Right hindlimb (tissue), 1 donor: ENCODE measurements at regions not wholly inside any gene's neighbourhood (a gene's known extent, or its start where the extent isn't known, plus 50 kb on each side); places are given as distances from the start of the nearest gene placed in this dataset.

Source experiments
- DNase-seq: peaks from one replicate; pipeline ENCODE4 v3.0.0-alpha.2; 2018

DNA sequence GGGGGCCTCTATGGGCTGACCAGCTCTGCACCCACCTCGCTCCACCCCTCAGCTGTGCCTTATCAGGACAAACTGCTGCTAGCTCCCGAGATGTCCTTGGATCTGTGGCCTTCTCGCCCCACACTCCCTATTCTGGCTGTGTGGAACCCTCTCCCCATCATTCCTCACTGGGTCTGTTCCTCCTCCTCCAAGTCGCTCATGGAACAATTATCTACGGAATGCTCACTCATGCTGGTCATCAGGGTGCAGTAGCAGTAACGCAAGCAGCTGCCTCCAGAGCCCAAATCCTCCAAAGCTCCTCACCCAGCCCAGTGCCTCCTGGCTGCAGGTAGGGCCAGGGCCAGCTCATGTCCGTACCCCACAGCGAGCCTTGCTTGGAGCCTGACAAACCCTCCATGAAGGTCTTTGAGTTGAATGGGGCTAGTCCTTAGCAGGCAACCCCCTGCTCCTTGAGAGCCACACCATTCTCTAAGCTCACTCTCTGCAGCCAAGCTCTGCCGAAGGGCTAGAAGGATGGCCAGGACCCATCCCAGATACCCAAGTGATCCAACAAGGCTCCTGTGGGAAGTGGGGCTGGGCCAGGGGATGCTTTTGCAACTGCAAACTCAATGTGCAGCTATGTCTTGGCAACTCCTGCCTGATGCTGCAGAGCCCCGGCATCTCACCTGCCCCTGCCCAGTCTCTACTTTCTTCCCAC, 977.8 kb downstream of the TBC1D22A start:
- no peak for DNase-seq

DNA sequence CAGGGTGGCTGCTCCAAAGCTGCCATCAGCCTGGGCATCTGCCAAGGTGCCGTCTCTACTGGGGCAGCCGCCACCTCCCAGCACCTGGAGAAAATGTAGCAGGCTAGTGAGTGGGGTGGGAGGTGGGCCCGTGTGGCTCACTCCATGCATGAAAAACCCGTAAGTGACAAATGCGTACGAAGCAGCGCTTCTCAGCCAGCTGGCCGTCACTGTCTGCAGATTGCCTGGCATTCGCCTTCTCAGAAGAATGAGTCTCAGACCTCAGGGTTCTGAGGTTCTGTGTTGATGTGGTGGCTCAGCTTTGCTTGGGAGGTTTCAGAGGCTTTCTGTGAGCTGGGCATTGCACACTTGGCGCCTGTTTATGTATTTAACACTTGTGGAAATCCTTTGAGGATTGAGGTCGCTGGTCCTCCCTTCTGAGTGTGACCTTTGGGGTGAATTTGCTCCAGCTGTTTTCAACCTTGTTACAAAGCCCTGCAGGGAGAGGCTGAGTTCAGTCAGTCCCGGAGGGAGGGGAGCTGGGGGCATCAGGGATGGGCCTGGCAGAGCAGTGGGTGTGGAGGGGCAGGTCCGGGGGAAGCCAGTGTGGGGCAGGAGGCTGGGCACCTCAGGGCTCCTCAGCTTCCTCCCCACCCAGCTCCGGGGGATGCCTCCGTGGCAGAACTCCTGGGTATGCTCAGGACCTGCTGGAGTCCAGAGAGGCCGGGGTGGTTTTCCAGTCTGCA, 977.0 kb downstream of the TBC1D22A start:
- no peak for DNase-seq

DNA sequence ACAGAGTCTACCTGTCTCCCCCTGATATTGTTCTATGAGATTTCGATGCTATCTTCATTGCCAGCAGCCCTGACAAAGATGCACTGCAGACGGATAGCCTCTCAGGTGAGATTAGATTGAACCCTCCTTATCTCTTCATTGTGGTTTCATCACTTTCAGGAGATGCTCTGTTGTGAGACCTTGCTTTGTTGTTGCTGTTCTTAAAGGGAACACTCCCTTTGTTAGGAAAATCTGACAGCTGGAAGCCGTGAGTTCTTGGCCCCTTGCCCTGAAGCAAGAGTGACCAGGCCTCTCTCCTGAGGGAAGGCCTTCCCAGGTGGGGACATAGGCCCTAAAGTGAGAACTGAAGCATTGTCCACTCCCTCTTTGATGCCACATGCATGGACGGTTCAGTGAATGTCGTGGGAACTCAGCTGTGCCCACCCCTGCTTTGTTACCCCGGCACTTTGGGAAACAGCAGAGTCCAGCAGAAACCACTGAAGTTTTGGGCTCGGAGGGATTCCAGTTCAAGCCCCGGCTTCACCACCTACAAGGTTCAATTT, 976.1 kb downstream of the TBC1D22A start:
- DNase-seq, result no peak

DNA sequence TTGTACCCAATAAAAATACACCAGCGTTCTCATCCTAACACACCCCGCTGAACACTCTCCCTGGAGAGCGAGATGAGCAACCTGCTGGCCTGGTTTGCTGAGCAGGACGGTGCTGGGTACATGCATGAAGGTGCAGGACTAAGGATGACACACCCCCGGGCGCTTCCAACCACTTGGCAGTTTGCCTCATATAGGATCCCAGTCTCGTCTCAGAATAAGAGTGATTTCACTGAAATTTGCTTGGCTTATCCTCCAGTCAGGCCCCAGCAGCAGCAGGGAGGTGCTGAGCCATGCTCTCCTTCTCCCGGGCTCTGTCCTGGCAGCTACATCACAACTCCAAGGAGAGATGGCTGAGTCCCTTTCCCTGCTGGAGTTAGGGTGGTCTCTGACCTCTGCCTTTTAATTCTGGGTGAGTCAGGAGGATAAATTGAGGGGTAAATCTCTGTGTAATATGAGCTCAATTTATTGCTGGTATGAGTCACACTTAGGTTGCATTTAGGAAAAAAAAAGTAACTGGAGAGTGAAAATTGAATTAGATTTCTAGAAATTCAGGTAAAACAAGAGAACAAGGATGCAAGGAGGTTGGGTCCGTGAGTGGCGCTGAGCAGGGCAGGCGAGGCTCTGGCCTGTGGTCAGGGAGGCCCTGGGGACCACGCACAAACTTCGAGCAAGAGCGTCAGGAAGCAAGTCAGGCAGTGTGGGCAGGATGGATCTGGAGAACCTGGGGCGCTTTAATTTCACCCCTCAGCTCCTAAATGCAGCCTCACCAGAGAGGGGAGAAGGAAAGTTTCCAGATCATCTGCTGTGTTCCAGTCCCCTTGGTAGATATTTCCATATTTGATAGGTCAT, 974.0 kb downstream of the TBC1D22A start:
- no peak for DNase-seq

DNA sequence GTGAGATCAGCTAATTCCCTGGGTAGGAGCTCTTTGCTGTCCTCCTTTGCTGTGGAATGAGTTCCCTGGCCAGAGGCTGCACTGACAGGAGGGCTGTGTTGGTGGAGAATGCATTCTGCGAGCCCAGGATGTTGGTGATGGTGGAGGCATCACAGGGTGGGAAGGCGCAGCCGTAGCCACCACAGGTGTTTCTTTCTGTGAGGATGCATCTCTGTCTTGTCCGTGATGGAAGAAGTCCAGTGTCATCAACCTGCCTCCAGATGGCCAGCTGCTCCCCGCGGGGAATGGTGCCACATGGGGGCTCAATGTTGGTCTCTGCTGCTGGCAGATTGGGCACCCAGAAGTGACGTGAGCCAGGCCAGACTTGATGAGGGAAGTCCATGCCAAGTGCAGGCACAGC, 972.1 kb downstream of the TBC1D22A start:
- no peak for DNase-seq

DNA sequence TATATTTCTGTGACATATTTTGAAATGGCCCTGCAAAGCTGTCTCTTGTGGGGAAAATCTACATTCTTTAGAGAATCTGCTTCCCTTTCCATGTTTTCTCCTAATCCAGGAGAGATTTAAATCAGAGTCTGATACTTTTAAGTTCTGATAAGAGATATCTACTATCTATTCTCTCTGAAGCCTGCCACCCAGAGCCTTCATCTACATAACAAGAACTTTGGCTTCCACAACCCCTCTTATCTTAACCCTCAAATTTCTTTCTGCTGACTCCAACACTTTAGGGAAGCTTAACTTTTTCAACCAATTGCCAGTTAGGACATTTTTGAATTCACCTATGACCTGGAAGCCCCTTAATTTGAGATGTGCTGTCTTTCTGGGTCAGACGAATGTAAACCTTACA, 965.2 kb downstream of the TBC1D22A start:
- DNase-seq, result no peak

DNA sequence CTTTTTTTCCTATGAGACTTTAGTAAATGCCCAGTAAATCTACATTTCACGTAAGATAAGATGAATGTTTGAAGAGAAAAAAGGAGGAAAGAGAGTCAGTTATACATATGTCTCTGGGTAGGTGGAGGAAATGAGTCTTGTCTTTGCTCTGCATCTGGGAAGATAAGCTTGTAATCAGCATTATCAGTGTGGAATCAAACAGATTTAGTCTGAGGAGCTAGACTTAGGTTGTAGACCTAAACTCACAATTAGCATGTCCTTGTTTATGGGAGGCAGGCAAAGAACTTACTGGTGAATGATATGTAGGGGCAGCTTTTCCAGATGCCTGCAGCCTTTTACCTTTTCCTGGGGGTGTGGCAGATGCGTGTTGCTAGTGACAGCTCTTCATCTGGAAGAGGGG, 962.3 kb downstream of the TBC1D22A start:
- no peak for DNase-seq

DNA sequence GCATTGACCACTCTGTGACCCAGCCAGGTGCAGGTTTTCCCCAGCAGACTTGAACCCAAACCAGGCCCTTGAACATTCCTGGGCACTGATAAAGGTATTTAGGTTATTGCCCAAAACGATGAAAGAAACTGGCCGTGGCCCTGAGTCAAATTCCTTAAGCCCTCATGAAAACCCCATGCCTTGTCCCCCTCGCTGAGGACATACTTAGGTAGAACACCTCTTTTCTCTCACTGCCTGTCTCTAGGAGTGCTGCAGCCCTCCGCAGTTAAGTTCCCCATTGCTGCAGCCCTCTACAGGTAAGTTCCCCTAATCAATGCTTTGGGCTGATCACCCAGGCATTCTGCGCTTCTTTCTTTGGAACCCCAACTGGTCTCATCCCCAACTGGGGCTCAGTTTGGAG, 961.6 kb downstream of the TBC1D22A start:
- DNase-seq, result no peak

DNA sequence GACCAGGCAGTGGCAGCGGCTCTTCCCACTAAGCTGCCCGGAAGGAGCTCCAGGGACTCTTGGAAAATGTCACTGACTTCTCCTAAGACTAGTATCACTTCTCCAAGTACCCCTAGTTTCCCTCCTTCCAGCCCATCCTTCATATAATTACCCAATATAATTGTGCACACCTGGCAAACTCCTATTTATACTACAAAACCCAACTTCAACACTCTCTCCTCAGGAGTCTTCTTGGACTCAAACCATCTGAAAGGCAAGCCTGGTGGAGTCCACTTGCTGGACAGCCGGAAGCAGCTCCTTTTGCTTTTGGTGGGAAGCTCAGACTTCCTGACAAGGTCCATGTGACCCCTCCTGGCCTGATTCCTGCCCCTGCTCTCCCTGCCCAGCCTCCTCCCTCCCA, 955.9 kb downstream of the TBC1D22A start:
- DNase-seq, result no peak

DNA sequence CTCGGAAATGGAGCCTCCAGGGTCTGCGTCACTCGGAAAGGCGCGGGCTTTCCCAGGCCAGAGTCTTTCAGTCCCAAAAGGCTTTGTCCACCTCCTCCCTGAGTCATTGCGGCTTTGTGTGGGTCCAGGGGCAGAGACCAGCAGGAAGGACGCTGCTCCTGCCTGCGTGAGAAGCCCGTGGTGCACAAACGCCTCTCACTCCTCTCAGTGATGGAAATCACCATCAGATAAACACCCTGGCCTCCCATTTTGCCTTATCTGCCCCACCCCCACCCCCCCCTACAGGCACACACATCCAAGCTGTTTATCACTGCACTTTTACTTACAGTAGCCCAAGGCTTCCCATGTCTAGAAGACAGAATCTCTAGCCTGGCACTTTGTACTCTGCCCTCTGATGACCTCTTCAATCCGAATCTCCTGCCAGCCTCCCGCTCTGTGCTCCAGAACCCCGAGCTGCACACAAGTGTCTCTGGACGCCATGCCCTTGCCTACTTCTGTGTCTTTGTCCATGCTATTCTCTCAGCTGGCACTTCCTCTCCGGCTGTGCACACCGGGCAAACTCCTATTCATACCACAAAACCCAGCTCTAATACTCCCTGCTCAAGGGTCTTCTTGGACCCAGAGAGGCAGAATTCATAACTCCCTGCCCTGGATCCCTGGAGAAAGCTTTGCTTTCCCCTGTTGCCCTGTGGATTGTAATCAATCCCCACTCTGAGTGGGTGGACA, 954.6 kb downstream of the TBC1D22A start:
- no peak for DNase-seq

DNA sequence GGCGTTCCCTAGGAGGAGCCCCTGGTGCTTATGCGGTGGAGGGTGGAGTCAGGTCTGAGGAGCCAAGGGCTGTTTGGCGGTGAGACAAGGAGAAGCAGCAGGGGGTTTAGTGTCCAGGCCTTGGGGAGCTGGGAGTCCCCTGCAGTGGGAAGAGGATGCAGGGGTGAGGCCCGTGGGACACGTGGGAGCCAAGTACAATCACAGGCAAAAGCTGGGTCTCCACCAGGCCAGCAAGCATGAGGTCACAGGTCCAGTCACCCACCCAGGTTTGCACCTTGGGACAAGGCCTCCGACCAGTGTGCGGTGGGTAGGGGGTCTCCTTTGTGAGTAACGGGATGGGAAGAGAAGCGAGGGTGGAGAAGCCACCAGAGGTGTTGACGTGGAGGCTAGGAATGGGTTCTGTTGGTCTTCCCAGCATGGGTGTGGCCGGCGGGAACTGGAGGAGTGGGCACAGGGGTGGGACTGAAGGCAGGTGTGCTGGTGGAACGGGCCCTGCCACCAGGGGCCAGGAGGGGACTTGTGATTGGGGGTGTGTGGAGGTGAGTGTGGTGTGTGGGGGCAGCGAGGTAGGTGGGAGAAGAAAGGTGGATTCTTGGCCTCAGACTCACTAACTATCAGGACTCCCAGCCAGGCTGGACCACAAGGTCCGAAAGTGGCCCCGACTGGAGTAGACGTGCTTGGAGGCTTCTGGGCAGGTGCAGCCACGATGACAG, 953.6 kb downstream of the TBC1D22A start:
- no peak for DNase-seq

DNA sequence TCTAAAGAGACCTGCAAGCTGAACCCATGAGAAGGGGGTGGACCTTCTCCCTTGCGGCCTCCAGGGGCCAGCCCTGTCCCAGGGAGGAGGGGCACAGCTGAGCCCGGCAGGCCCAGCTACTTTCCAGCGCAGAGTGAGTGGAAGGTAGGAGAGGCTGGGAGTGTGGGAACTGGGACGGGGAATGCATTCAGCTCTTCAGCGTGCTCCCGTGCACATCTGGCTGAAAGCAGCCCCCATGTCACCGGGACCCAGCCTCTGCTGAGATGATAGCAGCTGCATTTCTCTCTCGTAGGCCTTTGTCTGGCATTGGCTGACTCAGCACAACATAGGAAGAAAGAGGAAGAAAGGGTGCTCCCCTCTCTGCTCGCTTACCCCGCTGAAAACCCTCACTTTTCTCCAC, 951.5 kb downstream of the TBC1D22A start:
- DNase-seq, result no peak

DNA sequence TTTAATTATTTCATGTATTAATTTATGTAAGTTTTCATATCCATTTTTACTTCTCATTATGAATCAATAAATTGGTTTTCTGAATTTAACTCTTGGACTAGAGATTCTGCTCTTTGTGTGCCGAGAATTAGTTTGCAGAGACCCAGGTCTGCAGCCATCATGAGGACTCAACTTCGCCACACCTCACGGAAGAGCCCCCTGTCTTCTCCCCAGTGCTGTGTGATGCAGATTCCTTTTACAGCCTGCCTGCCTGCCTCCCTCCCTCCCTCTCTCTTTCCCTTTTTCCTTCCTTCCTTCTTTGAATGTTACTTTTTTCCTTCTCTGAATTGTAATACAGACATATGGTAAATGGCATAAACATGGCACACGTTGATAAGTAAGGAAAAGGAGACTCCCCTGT, 947.7 kb downstream of the TBC1D22A start:
- DNase-seq, result no peak

DNA sequence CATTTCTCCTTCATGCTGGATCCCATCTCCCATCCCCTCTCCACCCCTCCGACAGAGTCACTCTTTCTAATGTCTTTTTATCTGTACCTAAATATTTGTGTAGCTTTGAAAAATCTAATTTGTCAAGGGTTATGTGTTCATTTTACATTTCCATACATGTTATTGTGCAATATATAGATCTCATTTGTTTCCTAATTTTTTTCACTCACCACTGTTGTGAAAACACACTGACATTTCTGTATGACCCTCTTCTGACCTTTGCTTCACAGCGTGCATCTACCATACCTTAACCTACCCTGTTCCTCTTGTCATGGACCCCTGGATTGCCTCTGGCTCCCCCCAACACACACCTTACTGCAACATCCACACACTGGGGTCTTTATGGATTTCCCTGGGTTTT, 942.9 kb downstream of the TBC1D22A start:
- DNase-seq, result no peak

DNA sequence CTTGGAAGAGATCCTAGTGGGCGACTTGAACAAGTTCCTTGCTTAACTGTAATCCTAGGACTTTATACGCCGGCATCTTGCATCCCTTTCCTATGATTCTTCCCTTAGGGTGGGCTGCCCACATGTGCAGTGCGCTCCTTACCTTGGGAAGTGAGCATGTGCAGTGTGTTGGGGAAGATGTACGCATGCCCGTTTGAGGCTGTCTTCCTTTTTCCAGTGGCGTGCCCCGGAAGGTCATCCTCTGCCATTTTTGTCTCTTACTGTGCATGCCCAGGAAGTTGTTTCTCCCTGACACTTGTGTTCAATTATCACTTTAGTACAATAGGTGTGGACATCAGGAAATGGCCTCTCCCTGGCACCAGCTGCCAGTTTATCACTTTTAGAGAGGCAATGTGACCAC, 936.5 kb downstream of the TBC1D22A start:
- no peak for DNase-seq

DNA sequence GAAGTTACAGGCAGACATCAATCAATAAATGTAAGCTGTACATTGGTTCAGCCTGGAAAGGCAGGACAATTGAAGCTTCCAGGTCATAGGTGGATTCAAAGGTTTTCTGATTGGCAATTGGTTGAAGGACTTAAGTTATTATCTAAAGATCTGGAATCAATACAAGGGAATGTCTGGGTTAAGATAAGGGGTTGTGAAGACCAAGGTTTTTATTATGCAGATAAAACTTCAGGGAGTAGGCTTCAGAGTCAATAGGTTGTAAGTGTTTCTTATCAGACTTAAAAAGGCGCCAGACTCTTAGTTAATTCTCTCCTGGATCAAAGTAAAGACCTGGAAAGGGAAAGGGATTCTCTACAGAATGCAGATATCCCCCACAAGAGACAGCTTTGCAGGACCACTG, 935.4 kb downstream of the TBC1D22A start:
- DNase-seq, result no peak

DNA sequence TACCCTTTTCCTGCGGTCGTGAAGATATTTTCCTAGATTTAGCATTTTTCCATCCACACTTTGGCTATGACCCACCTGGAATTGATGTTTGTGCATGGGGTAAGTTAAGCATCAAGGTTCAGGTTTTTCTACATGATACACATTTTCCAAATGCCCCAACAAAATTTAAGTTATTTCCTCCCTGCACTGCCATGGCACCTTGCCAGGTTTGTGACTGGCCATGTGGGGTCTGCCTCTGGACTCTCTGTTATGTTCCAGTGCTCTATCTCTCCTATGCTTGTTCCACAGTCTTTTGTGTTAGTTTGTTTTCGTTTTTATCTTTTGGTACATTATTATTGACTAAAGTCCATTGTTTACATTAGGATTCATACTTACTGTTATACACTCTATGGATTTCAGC, 934.3 kb downstream of the TBC1D22A start:
- DNase-seq, result no peak

DNA sequence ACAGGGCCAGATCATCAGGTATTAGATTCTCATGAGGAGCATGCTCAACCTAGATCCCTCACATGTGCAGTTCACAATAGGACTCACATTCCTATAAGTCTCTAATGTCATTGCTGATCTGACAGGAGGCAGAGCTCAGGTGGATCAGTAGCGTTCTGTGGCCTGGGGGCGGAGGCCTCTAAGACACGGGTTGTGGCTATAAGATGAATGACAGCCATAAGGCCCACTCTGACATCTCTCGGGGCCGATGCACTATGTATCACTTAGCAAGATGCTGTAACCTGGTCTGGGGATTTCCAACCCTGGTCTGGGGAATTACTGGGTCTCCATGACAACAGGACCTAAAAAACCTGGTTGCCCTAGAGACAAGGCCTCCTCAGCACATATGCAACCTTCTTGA, 932.7 kb downstream of the TBC1D22A start:
- no peak for DNase-seq

DNA sequence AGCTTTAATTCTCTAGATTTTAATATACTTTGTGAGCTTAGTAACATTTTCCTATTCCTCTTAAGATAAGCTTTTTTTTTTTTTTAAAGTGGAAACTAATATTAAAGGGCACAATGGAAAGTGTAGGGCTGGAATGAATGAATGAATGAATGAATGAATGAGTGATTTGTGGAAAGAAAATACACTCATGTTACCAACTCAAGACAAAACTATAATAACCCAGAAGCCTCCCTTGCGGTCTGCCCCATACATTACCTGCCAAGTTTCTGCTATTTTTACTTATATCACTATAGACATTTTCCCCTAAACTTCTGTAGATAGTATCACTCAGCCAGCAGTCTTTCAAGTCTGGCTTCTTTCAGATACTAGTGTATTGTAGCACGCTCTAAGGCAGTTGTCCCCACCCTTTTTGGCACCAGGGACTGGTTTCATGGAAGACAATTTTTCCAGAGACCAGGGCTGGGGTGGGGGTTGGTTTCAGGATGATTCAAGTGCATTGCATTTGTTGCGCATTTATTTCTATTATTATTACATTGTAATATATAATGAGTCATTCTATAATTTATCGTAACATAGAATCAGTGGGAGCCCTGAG, 932.2 kb downstream of the TBC1D22A start:
- DNase-seq, result no peak

DNA sequence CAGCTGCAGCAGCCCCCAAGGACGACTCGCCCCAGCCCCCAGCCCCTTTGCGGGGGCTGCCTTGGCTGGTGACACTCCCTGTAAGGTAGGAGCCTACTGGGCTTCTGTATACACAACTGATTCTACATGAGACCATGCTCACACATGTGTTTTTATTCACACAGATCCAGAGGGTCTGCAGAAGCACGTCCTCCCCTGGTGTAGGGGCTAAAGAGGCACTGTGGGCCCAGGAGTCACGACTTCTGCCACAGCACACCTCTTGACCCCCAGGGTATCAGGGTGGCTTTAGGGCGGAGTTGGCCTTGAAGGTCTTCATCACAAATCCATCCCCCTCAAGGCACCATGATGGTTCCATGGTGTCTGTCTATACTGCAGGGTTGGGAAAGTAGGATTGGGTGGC, 931.2 kb downstream of the TBC1D22A start:
- DNase-seq, result no peak

DNA sequence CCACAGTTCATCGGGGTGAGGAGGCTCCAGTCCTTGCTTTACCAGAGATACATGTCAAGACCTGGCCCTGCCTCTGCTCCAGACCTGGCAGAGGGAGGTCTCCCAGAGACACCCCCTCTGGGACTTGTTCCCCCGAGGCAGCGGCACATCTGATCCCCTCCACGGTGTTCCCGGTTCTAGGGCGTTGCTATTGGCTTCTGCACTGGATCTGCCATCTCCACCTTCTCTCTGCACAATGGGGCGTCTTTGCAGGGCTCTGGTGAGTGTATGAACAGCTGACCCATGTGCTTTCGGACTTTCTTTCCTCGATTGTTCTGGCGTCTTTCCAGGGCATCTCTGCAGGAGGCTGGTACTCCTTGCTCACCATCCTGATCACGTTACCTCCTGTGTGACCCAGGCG, 930.4 kb downstream of the TBC1D22A start:
- DNase-seq, result no peak
